RWPE2 (cell line): ENCODE measurements at regions not wholly inside any gene's neighbourhood (a gene's known extent, or its start where the extent isn't known, plus 50 kb on each side); places are given as distances from the start of the nearest gene placed in this dataset.

Experiments
- ATAC-seq: fragments of 200-7000 bp; cut with Tn5 transposase; 3 replicates; pipeline ENCODE4 v1.9.1; 2021; ENCODE audit warnings: low read depth
- DNase-seq: peaks from one replicate; pipeline ENCODE4 v3.0.0-alpha.2; 2020; ENCODE audit warnings: low spot score
- H3K27ac ChIP-seq: fragments of 450-650 bp; 2 replicates; pipeline ENCODE4 v1.5.1; 2017; ENCODE audit warnings: mild to moderate bottlenecking; ENCODE audit not compliant: poor library complexity, severe bottlenecking
- H3K27me3 ChIP-seq: fragments of 250-450 bp; sonication (Bioruptor Pico); 2 replicates; pipeline ENCODE4 v1.5.1; 2021; ENCODE audit warnings: mild to moderate bottlenecking, moderate library complexity; ENCODE audit not compliant: insufficient read depth, poor library complexity, severe bottlenecking
- H3K36me3 ChIP-seq: fragments of 250-450 bp; sonication (Bioruptor Pico); 2 replicates; pipeline ENCODE4 v1.5.1; 2020; ENCODE audit warnings: low read depth, mild to moderate bottlenecking, moderate library complexity
- H3K4me1 ChIP-seq: fragments of 250-450 bp; sonication (Bioruptor Pico); 2 replicates; pipeline ENCODE4 v1.5.1; 2021; ENCODE audit warnings: mild to moderate bottlenecking, moderate library complexity; ENCODE audit not compliant: insufficient read depth, poor library complexity, severe bottlenecking
- H3K4me3 ChIP-seq: fragments of 250-450 bp; sonication (Bioruptor Pico); 2 replicates; pipeline ENCODE4 v1.5.1; 2021; ENCODE audit warnings: mild to moderate bottlenecking, moderate library complexity; ENCODE audit not compliant: severe bottlenecking
- H3K9me3 ChIP-seq: fragments of 250-450 bp; sonication (Bioruptor Pico); 2 replicates; pipeline ENCODE4 v1.5.1; 2021; ENCODE audit warnings: mild to moderate bottlenecking, moderate library complexity; ENCODE audit not compliant: severe bottlenecking
- CTCF ChIP-seq: fragments of 450-650 bp; IDR thresholded peaks from one replicate; pipeline ENCODE4 v1.5.1; 2017; ENCODE audit warnings: mild to moderate bottlenecking, moderate library complexity; ENCODE audit not compliant: poor library complexity, severe bottlenecking

GRCh38 chr4:14726441-14726840, 275.8 kb upstream of the CPEB2 start:
- peak; percentile 85 for ATAC-seq
- no peaks in the 10 kb centered on the region for H3K36me3 ChIP-seq
- TF ChIP-seq CTCF: no peak

DNA sequence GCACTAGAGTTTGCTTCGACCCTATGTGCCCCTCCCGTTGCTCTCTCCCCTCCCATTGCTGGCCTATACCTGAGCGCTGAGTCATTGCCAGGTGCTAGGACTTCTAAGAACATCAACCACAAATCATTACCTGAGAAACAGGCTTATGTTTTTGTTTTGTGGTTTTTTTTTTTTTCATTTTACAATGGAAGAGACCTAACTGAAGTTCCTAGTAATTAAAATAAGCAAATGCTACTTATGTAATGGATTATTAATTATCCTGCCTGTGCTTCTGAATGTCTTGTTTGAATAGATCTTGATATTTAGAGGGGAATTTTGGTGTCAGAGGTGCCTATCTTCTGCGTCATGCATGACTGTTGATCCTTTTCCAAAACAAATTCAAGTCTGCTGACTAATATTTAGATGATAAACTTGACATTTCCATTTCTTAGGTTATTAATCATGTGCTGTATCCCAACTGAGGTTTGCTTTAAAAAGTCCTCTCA, 275.4 kb upstream of the CPEB2 start:
- no peak for TF ChIP-seq CTCF
- Histone ChIP-seq H3K27ac (peak overlapping the region; percentile 88), H3K9me3 (no peaks in the 10 kb centered on the region), H3K4me1 (peaks cover 15% of the 10 kb centered on the region), H3K4me3 (no peak overlapping the region), H3K27me3 (no peaks in the 10 kb centered on the region), H3K36me3 (no peaks in the 10 kb centered on the region)
- ATAC-seq (peak; percentile 94), DNase-seq (peak; percentile 85)

More at GRCh38 chr4:14726441-14726840, 275.8 kb upstream of the CPEB2 start:
- Histone ChIP-seq H3K4me1 (peaks cover 15% of the 10 kb centered on the region), H3K4me3 (no peak overlapping the region), H3K27me3 (no peaks in the 10 kb centered on the region), H3K9me3 (no peaks in the 10 kb centered on the region), H3K27ac (peak overlapping the region; percentile 88)
- no peak for DNase-seq

GRCh38 chr4:14729282-14730000, 272.8 kb upstream of the CPEB2 start:
- Histone ChIP-seq H3K4me3 (no peak overlapping the region), H3K27ac (no peak overlapping the region), H3K27me3 (no peaks in the 10 kb centered on the region), H3K4me1 (peaks cover 15% of the 10 kb centered on the region), H3K9me3 (no peaks in the 10 kb centered on the region), H3K36me3 (no peaks in the 10 kb centered on the region)
- DNase-seq (no peak), ATAC-seq (no peak)
- TF ChIP-seq CTCF: no peak

DNA sequence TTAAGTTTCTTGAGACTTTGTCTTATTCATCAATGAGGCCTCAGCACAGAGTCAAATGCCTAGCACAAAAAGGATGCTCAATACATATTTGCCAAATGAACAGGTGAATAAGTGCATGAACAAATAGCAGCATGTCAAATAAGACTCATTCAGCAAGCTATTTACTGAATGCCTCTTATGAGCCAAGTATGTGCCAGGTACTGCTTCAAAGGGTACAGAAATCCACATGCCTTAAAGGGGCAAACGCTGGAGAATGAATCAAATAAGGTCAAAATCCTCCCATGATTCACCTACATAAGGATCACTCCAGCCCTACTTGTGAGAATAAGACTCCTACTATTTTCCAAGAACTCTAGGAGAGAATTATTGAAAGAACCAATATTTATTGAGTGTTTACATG, 260.2 kb upstream of the CPEB2 start:
- H3K4me3 ChIP-seq: no peak overlapping the region
- no peaks in the 10 kb centered on the region for H3K9me3 ChIP-seq
- ATAC-seq: no peak
- H3K36me3 ChIP-seq: no peaks in the 10 kb centered on the region
- H3K27me3 ChIP-seq: no peaks in the 10 kb centered on the region
- no peaks in the 10 kb centered on the region for H3K4me1 ChIP-seq
- H3K27ac ChIP-seq: no peak overlapping the region
- DNase-seq: no peak
- TF ChIP-seq CTCF: no peak

- H3K27ac ChIP-seq: no peak overlapping the region
- ATAC-seq: no peak
- no peaks in the 10 kb centered on the region for H3K9me3 ChIP-seq
- H3K4me3 ChIP-seq: no peak overlapping the region
- DNase-seq: no peak
- H3K36me3 ChIP-seq: no peaks in the 10 kb centered on the region
- no peak for TF ChIP-seq CTCF
- H3K4me1 ChIP-seq: no peaks in the 10 kb centered on the region
- no peaks in the 10 kb centered on the region for H3K27me3 ChIP-seq
Measured at GRCh38 chr4:14743172-14743571, 259.1 kb upstream of the CPEB2 start.
